ENCODE measurements at regions not wholly inside any gene's neighbourhood (a gene's known extent, or its start where the extent isn't known, plus 50 kb on each side); places are given as distances from the start of the nearest gene placed in this dataset.

DNA sequence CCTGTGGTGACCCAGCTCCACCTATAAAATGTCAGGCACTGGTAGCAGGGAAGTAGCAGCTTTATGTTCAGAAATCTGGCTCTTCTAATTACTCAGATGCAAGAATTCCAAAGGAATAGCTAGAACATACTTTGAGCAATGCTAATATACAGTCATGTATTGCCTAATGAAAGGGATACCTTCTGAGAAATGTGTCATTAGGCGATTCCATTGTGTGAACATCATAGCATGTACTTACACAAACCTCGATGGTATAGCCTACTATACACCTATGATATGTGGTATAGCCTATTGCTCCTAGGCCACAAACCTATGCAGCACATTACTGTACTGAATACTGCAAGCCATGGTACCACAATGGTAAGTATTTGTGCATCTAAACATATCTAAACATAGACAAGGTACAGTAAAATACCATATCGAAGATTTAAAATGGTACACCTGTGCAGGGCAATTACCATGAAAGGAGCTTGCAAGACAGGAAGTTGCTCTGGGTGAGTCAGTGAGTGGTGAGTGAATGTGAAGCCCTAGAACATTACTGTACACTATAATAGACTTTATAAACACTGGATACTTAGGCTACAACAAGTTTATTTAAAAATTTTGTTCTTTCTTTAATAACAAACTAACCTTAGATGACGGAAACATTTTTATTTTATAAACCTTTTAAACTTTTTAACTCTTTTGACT lies 50.3 kb upstream of the ETAA1 start:
- Histone ChIP-seq H3K9me2 (ENCODE audit: insufficient read depth, low read length) (no peaks in the 10 kb centered on the region), H3K36me3 (ENCODE audit: insufficient read depth, low read length) (no peaks in the 10 kb centered on the region), H3K4me3 (ENCODE audit: low read length) (no peak overlapping the region), H3K9me3 (ENCODE audit: low read length) (no peaks in the 10 kb centered on the region), H3K9ac (ENCODE audit: low read length) (no peak overlapping the region), H3K4me2 (ENCODE audit: low read length) (no peak overlapping the region), H3K27me3 (ENCODE audit: insufficient read depth, low read depth, low read length) (no peaks in the 10 kb centered on the region), H3F3A (ENCODE audit: insufficient read depth, low read length, poor library complexity, severe bottlenecking) (no peaks in the 10 kb centered on the region), H3K79me2 (replicated peaks; ENCODE audit: insufficient read depth, low read length) (no peaks in the 10 kb centered on the region), H4K20me1 (ENCODE audit: insufficient read depth) (no peaks in the 10 kb centered on the region), H2AFZ (ENCODE audit: low read depth, low read length) (no peak overlapping the region), H3K27ac (ENCODE audit: low read length) (no peak overlapping the region)
- TF ChIP-seq RAD21 (conservative IDR thresholded peaks at IDR 0.05) (no peak), POLR2AphosphoS5 (IDR thresholded peaks at IDR 0.05) (no peak), MXI1 (conservative IDR thresholded peaks at IDR 0.05; ENCODE audit: poor library complexity, severe bottlenecking) (no peak)

Small RNA genes in the stretch of these regions (small RNA-seq; reads per million reads assigned to genes)
- gene AC009474.2: 0 to 0.16 (median 0) reads per million in 3 experiments
